Esophagus squamous epithelium (tissue), 5 donors: ENCODE measurements at regions not wholly inside any gene's neighbourhood (a gene's known extent, or its start where the extent isn't known, plus 50 kb on each side); places are given as distances from the start of the nearest gene placed in this dataset.
"Not testable (repeated sequence)": the region's sequence is repeated elsewhere in the genome, so short reads cannot be mapped to it uniquely, and the experiment has no call there.

Experiments
- DNase-seq: peaks from one replicate; lab custom pipeline; 2025; lab: John Stamatoyannopoulos, UW
- H3K27ac ChIP-seq, 4 donors: fragments of 200-600 bp; sonication (generic); one replicate each; pipeline ENCODE4 v1.5.1; 2016 to 2019; ENCODE audit warnings: mild to moderate bottlenecking in 1 of 4
- H3K27me3 ChIP-seq, 4 donors: fragments of 200-600 bp; sonication (generic); 1 replicate in 3 of 4; 2 replicates in 1 of 4; pipeline versions ENCODE4 v1.5.1 to v1.6.0; 2017 to 2021; ENCODE audit warnings: antibody characterized with exemption in 1 of 4
- H3K36me3 ChIP-seq, 3 donors: fragments of 200-600 bp; sonication (generic); one replicate each; pipeline ENCODE4 v1.5.1; 2016 to 2019
- H3K4me1 ChIP-seq, 3 donors: fragments of 200-600 bp; sonication (generic); one replicate each; pipeline ENCODE4 v1.5.1; 2017 to 2019
- H3K4me3 ChIP-seq, 4 donors: fragments of 200-600 bp; sonication (generic); 1 replicate in 3 of 4; 2 replicates in 1 of 4; pipeline ENCODE4 v1.5.1; 2016 to 2019; ENCODE audit warnings: mild to moderate bottlenecking in 2 of 4, moderate library complexity in 1 of 4
- H3K9me3 ChIP-seq, 3 donors: fragments of 200-600 bp; sonication (generic); one replicate each; pipeline ENCODE4 v1.5.1; 2016 to 2019
- POLR2A ChIP-seq, 4 donors: fragments of 450-650 bp; IDR thresholded peaks; one replicate each; pipeline ENCODE4 v1.6.1; 2017; ENCODE audit warnings: antibody characterized with exemption in 4 of 4, mild to moderate bottlenecking in 4 of 4, moderate library complexity in 3 of 4
- WGBS, 2 donors: methylation state at CpG; one replicate each; pipeline ENCODE4 v1.1.5; 2018; 5-methylcytosine and 5-hydroxymethylcytosine counted together
- intact Hi-C: fragments of 100-400 bp; cut with DNase I; formaldehyde crosslinking; loops from one replicate; pipeline ENCODE4 v1.15.0; 2022
- TF ChIP-seq, protein P1 (sequence below), 6 experiments: fragments of 450-650 bp in 4 of 6; fragments of 200-600 bp in 2 of 6; sonication (generic) in 2 of 6; IDR thresholded peaks; one replicate each; pipeline ENCODE4 v1.5.1; 2016 to 2019; ENCODE audit warnings: antibody characterized with exemption in 6 of 6, mild to moderate bottlenecking in 4 of 6, moderate library complexity in 4 of 6
- donor health status: DM: yes; HTN: yes; CAD: no.

DNA sequence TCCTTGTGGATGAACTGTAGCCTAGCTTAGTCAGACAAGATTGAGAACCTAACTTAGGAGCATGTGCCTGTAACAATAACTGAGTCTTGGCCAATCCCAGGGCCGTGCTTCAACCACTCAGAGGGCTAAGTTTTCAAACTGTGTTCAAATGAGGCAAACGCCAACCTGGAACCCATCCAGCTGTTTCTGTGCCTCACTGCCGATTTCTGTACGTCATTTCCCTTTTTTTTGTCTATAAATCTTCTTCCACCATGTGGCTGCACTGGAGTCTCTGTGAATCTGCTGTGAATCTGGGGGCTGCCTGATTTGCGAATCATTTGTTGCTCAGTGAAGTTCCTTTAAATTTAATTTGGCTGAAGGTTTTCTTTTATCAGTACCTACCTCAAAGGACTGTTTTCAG, 115.0 kb upstream of the CHD6 start:
- Histone ChIP-seq H3K27me3 (no peaks in the 10 kb centered on the region), H3K9me3 (no peaks in the 10 kb centered on the region), H3K36me3 (no peaks in the 10 kb centered on the region), H3K27ac (no peak overlapping the region), H3K4me1 (no peaks in the 10 kb centered on the region), H3K4me3 (no peak overlapping the region)
- DNase-seq: no peak
- intact Hi-C loops: no loop called here
- TF ChIP-seq, protein P1, sequence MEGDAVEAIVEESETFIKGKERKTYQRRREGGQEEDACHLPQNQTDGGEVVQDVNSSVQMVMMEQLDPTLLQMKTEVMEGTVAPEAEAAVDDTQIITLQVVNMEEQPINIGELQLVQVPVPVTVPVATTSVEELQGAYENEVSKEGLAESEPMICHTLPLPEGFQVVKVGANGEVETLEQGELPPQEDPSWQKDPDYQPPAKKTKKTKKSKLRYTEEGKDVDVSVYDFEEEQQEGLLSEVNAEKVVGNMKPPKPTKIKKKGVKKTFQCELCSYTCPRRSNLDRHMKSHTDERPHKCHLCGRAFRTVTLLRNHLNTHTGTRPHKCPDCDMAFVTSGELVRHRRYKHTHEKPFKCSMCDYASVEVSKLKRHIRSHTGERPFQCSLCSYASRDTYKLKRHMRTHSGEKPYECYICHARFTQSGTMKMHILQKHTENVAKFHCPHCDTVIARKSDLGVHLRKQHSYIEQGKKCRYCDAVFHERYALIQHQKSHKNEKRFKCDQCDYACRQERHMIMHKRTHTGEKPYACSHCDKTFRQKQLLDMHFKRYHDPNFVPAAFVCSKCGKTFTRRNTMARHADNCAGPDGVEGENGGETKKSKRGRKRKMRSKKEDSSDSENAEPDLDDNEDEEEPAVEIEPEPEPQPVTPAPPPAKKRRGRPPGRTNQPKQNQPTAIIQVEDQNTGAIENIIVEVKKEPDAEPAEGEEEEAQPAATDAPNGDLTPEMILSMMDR (IDR thresholded peaks at IDR 0.05): no peak
- TF ChIP-seq POLR2A (IDR thresholded peaks at IDR 0.05): no peak
- 26 to 32% methylated on average over 5 of the region's 5 CpGs for WGBS, 2 donors

DNA sequence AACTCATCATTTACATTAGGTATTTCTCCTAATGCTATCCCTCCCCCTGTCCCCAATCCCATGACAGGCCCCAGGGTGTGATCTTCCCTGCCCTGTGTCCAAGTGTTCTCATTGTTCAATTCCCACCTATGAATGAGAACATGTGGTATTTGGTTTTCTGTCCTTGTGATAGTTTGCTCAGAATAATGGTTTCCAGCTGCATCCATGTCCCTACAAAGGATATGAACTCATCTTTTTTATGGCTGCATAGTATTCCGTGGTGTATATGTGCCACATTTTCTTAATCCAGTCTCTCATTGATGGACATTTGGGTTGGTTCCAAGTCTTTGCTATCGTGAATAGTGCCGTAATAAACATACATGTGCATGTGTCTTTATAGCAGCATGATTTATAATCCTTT, 113.0 kb upstream of the CHD6 start:
- H3K27me3 ChIP-seq, H3K9me3 ChIP-seq, H3K27ac ChIP-seq, intact Hi-C loops, DNase-seq, H3K4me1 ChIP-seq, H3K36me3 ChIP-seq, H3K4me3 ChIP-seq: not testable (repeated sequence)
- WGBS, 2 donors: 72 to 92% methylated on average over 3 of the region's 3 CpGs

DNA sequence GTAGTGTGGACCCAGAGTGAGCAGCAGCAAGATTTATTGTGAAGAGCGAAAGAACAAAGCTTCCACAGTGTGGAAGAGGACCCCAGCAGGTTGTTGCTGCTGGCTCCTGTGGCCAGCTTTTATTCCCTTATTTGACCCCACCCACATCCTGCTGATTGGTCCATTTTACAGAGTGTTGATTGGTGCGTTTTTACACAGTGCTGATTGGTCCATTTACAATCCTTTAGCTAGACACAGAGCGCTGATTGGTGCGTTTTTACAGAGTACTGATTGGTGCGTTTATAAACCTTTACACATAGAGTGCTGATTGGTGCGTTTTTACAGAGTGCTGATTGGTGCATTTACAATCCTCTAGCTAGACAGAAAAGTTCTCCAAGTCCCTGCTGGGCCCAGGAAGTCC, 109.5 kb upstream of the CHD6 start:
- H3K4me1 ChIP-seq, H3K36me3 ChIP-seq, H3K9me3 ChIP-seq, H3K4me3 ChIP-seq, intact Hi-C loops, DNase-seq, H3K27me3 ChIP-seq, H3K27ac ChIP-seq: not testable (repeated sequence)
- WGBS, 2 donors: 84 to 85% methylated on average over 2 to 6 of the region's 6 CpGs

DNA sequence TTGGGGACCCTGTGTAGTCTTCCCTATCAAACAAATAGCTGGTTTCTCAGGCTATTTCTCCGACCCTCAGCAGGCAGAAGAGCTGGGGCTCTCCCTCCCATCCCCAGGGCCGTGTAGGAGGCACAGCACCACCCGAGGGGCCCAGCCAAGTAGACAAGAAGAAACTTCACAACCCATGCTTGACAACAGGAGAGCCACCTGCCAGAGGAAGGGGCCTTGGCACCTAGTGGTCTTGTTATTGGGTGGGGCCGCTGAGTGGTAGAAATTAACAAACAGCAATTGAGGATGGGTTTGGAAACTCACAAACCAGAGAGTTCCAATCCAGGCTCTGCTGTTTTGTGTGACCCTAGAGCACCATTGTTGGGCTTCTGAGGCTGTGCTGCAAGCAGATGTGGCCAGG, 108.5 kb upstream of the CHD6 start:
- Histone ChIP-seq H3K27ac (no peak overlapping the region), H3K27me3 (peaks cover 0 to 9% (median 0%) of the 10 kb centered on the region in 4 donors), H3K4me3 (no peak overlapping the region), H3K4me1 (no peaks in the 10 kb centered on the region), H3K9me3 (no peaks in the 10 kb centered on the region), H3K36me3 (no peaks in the 10 kb centered on the region)
- no peak for DNase-seq
- WGBS, 2 donors: 39 to 86% methylated on average over 2 of the region's 4 CpGs
- intact Hi-C loops: no loop called here
- TF ChIP-seq, protein P1 (IDR thresholded peaks at IDR 0.05): no peak
- no peak for TF ChIP-seq POLR2A (IDR thresholded peaks at IDR 0.05)

DNA sequence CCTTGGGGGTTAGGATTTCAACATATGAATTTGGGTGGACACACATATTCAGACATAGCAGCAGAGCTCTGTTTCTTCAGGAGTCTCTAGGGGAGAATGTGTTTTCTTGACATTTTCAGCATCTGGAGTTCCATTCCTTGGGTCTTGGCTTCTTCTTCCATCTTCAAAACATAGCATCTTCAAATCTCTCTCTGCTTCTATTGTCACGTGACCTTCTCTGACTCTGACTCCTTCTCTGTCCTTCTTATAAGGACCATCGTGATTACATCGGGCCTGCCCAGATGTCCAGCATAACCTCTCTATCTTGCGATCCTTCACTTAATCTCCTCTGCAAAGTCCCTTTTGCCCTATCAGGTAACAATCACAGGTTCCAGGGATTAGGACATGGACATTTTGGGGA, 101.0 kb upstream of the CHD6 start:
- no peaks in the 10 kb centered on the region for H3K36me3 ChIP-seq
- H3K27ac ChIP-seq: no peak overlapping the region
- intact Hi-C loops: no loop called here
- WGBS, 2 donors: 88 to 94% methylated on average over 4 of the region's 4 CpGs
- no peaks in the 10 kb centered on the region for H3K9me3 ChIP-seq
- no peak overlapping the region for H3K4me3 ChIP-seq
- H3K27me3 ChIP-seq: peaks cover 0 to 4% (median 0%) of the 10 kb centered on the region in 4 donors
- TF ChIP-seq POLR2A (IDR thresholded peaks at IDR 0.05): no peak
- TF ChIP-seq, protein P1 (IDR thresholded peaks at IDR 0.05): no peak
- no peak for DNase-seq
- peaks cover 0 to 21% (median 0%) of the 10 kb centered on the region in 3 donors for H3K4me1 ChIP-seq

DNA sequence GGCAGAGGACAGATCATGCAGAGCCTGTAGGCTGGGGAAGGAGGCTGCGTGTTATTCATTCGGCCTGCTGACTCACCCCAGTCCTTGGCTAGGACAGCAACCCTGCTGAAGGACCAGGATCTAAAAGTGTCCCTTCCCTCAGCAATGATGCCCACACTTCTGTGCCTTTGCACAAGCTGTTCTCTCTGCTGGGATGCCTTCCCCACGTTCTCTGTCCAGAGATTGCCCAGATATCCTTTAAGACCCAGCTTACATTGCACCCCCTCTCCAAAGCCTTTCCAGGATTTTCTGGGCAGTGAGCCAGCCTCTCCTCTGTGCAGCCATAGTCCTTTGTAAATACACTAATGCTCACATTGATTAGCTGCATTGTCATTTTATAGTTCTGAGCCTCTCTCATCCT, 99.3 kb upstream of the CHD6 start:
- TF ChIP-seq, protein P1 (IDR thresholded peaks at IDR 0.05): no peak
- no peak for TF ChIP-seq POLR2A (IDR thresholded peaks at IDR 0.05)
- DNase-seq: no peak
- no peak overlapping the region for H3K27ac ChIP-seq
- no peaks in the 10 kb centered on the region for H3K36me3 ChIP-seq
- 10 to 42% methylated on average over 3 of the region's 3 CpGs for WGBS, 2 donors
- peaks cover 0 to 21% (median 0%) of the 10 kb centered on the region in 3 donors for H3K4me1 ChIP-seq
- no peaks in the 10 kb centered on the region for H3K9me3 ChIP-seq
- intact Hi-C loops: no loop called here
- peaks cover 0 to 3% (median 0%) of the 10 kb centered on the region in 4 donors for H3K27me3 ChIP-seq
- H3K4me3 ChIP-seq: no peak overlapping the region
